Calu3 (cell line): ENCODE measurements at regions not wholly inside any gene's neighbourhood (a gene's known extent, or its start where the extent isn't known, plus 50 kb on each side); places are given as distances from the start of the nearest gene placed in this dataset.
"Not testable (repeated sequence)": the region's sequence is repeated elsewhere in the genome, so short reads cannot be mapped to it uniquely, and the experiment has no call there.

Experiments used
- BruUV-seq: library from RNA; stranded (reverse); fragments of 400-500 nt; replicated peaks from 2 replicates; lab custom pipeline; 2021; lab: Mats Ljungman, UMichigan
- CTCF ChIA-PET: fragments of 300-600 bp; sonication (Branson Sonifier 250); formaldehyde crosslinking; loops from one replicate; lab custom pipeline; 2022; ENCODE audit warnings: antibody characterized with exemption; lab: Charles Lee
- DNase-seq: peaks from one replicate; pipeline ENCODE4 v3.0.0; 2022
- H3K27ac Mint-ChIP-seq: one replicate; pipeline ENCODE4 v1.8.0; 2022; ENCODE audit warnings: mixed read lengths; ENCODE audit not compliant: unreplicated experiment
- H3K27me3 Mint-ChIP-seq: one replicate; pipeline ENCODE4 v1.8.0; 2022; ENCODE audit warnings: mixed read lengths; ENCODE audit not compliant: unreplicated experiment
- H3K36me3 Mint-ChIP-seq: one replicate; pipeline ENCODE4 v1.8.0; 2022; ENCODE audit warnings: mild to moderate bottlenecking, moderate library complexity, mixed read lengths; ENCODE audit not compliant: insufficient read depth, unreplicated experiment
- H3K4me1 Mint-ChIP-seq: one replicate; pipeline ENCODE4 v1.8.0; 2022; ENCODE audit warnings: mild to moderate bottlenecking, low read depth, mixed read lengths; ENCODE audit not compliant: unreplicated experiment
- H3K4me3 Mint-ChIP-seq: one replicate; pipeline ENCODE4 v1.8.0; 2022; ENCODE audit warnings: mild to moderate bottlenecking, low read depth, moderate library complexity, mixed read lengths; ENCODE audit not compliant: unreplicated experiment
- H3K9me3 Mint-ChIP-seq: one replicate; pipeline ENCODE4 v1.8.0; 2022; ENCODE audit warnings: low read depth, mixed read lengths; ENCODE audit not compliant: unreplicated experiment
- intact Hi-C: fragments of 100-400 bp; cut with micrococcal nuclease; formaldehyde crosslinking; loops from one replicate; pipeline ENCODE4 v1.10.0; 2022; ENCODE audit not compliant: unreplicated experiment
- TF ChIP-seq, protein P1 (sequence below): fragments of 200-600 bp; IDR thresholded peaks from one replicate; pipeline ENCODE4 v1.8.0; 2022; ENCODE audit warnings: antibody characterized with exemption; ENCODE audit not compliant: unreplicated experiment

DNA sequence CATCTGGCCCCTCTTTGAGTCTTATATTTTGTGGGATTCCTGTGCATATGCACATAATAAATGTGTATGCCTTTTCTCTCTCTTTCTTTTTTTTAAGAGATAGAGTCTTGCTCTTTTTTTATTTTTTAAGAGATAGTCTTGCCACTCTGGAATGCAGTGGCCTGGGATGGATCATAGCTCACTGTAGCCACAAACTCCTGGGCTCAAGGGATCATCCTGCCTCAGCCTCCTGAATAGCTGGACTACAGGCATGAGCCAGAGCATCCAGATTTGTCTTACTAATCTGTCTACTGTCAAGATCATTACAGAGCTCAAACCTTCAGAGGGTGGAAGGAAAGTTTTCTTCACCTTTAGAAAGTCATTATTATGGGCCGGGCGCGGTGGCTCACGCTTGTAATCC, 342.2 kb upstream of the LRRTM4 start:
- Mint-ChIP-seq H3K4me3 (no peak overlapping the region), H3K27ac (no peak overlapping the region), H3K27me3 (no peaks in the 10 kb centered on the region), H3K9me3 (peaks cover 10% of the 10 kb centered on the region), H3K36me3 (no peaks in the 10 kb centered on the region), H3K4me1 (no peaks in the 10 kb centered on the region)
- CTCF ChIA-PET = no interaction called here
- intact Hi-C loops = no loop called here
- TF ChIP-seq, protein P1, sequence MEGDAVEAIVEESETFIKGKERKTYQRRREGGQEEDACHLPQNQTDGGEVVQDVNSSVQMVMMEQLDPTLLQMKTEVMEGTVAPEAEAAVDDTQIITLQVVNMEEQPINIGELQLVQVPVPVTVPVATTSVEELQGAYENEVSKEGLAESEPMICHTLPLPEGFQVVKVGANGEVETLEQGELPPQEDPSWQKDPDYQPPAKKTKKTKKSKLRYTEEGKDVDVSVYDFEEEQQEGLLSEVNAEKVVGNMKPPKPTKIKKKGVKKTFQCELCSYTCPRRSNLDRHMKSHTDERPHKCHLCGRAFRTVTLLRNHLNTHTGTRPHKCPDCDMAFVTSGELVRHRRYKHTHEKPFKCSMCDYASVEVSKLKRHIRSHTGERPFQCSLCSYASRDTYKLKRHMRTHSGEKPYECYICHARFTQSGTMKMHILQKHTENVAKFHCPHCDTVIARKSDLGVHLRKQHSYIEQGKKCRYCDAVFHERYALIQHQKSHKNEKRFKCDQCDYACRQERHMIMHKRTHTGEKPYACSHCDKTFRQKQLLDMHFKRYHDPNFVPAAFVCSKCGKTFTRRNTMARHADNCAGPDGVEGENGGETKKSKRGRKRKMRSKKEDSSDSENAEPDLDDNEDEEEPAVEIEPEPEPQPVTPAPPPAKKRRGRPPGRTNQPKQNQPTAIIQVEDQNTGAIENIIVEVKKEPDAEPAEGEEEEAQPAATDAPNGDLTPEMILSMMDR = no peak
- DNase-seq = no peak
- no TSS peak for BruUV-seq

DNA sequence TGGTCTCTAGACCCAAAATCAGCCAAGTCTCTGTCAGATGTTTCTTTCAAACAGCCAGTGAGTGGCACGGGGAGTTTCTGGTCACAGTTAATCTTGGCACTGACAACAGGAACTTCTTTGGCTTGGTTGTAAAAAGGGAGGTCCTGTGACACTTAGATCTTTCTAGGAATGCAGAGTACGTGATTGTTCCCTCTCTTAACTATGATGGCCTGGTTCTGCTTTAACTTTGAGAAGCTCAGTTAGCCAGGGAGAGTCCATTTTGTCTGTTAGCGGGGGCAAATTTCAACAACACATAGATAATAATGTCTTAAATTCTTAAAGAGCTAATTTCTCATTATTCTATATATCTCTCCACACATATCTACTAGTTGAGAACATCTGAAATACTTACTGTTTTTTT, 344.5 kb upstream of the LRRTM4 start:
- CTCF ChIA-PET = interaction anchor here (0.6 kb wide), 1 partner anchor 13 kb away, joined by 7 read pairs; no protein-coding TSS in a partner anchor

GRCh38 chr2:77867146-77867545, 345.0 kb upstream of the LRRTM4 start:
- Mint-ChIP-seq H3K4me3 (no peak overlapping the region), H3K36me3 (no peaks in the 10 kb centered on the region), H3K27ac (no peak overlapping the region), H3K9me3 (peaks cover 10% of the 10 kb centered on the region), H3K27me3 (no peaks in the 10 kb centered on the region), H3K4me1 (no peaks in the 10 kb centered on the region)
- BruUV-seq = no TSS peak
- intact Hi-C loops = no loop called here
- TF ChIP-seq, protein P1 = no peak
- no peak for DNase-seq
- CTCF ChIA-PET = no interaction called here

More for the DNA sequence above, 344.5 kb upstream of the LRRTM4 start:
- H3K4me3 Mint-ChIP-seq = no peak overlapping the region
- DNase-seq = no peak
- H3K4me1 Mint-ChIP-seq = no peaks in the 10 kb centered on the region
- BruUV-seq = no TSS peak
- no peaks in the 10 kb centered on the region for H3K27me3 Mint-ChIP-seq
- intact Hi-C loops = no loop called here
- peaks cover 6% of the 10 kb centered on the region for H3K9me3 Mint-ChIP-seq
- H3K36me3 Mint-ChIP-seq = no peaks in the 10 kb centered on the region
- TF ChIP-seq, protein P1 = no peak
- no peak overlapping the region for H3K27ac Mint-ChIP-seq

GRCh38 chr2:77873506-77873905, 351.3 kb upstream of the LRRTM4 start:
- TF ChIP-seq, protein P1 = no peak
- CTCF ChIA-PET = no interaction called here
- no TSS peak for BruUV-seq
- H3K4me3 Mint-ChIP-seq = no peak overlapping the region
- H3K9me3 Mint-ChIP-seq = peaks cover 23% of the 10 kb centered on the region
- no peak overlapping the region for H3K27ac Mint-ChIP-seq
- H3K36me3 Mint-ChIP-seq = no peaks in the 10 kb centered on the region
- no peak for DNase-seq
- no peaks in the 10 kb centered on the region for H3K4me1 Mint-ChIP-seq
- intact Hi-C loops = no loop called here
- no peaks in the 10 kb centered on the region for H3K27me3 Mint-ChIP-seq

GRCh38 chr2:77900211-77900610, 378.0 kb upstream of the LRRTM4 start:
- intact Hi-C loops, H3K36me3 Mint-ChIP-seq, CTCF ChIA-PET, H3K4me3 Mint-ChIP-seq, DNase-seq, BruUV-seq, H3K4me1 Mint-ChIP-seq, H3K27me3 Mint-ChIP-seq, H3K27ac Mint-ChIP-seq: not testable (repeated sequence)
- H3K9me3 Mint-ChIP-seq = peaks cover 12% of the 10 kb centered on the region
